Aorta (tissue), 5 donors: ENCODE measurements at regions not wholly inside any gene's neighbourhood (a gene's known extent, or its start where the extent isn't known, plus 50 kb on each side); places are given as distances from the start of the nearest gene placed in this dataset.

Source experiments
- ATAC-seq: fragments of 200-7000 bp; cut with Tn5 transposase; one replicate; pipeline ENCODE4 v1.9.1; 2022; ENCODE audit warnings: moderate library complexity; ENCODE audit not compliant: low FRiP score
- DNase-seq, 2 donors: peaks; one replicate each; pipeline ENCODE4 v3.0.0-alpha.2; 2020
- H3K27ac ChIP-seq, 2 donors: one replicate each; pipeline ENCODE4 v1.5.1; 2013; ENCODE audit warnings: low read length in 2 of 2, mild to moderate bottlenecking in 2 of 2, moderate library complexity in 2 of 2, control low read depth in 1 of 2, inconsistent platforms in 1 of 2, low read depth in 1 of 2
- H3K27me3 ChIP-seq, 2 donors: one replicate each; pipeline ENCODE4 v1.6.1; 2013; ENCODE audit warnings: control low read depth in 1 of 2, low read length in 1 of 2, mild to moderate bottlenecking in 1 of 2, moderate library complexity in 1 of 2; ENCODE audit not compliant: insufficient read depth in 2 of 2, control insufficient read depth in 1 of 2
- H3K36me3 ChIP-seq, 2 donors: one replicate each; pipeline ENCODE4 v1.6.1; 2013; ENCODE audit warnings: control low read depth in 1 of 2, low read length in 1 of 2, mild to moderate bottlenecking in 1 of 2; ENCODE audit not compliant: insufficient read depth in 2 of 2, control insufficient read depth in 1 of 2
- H3K4me1 ChIP-seq, 2 donors: one replicate each; pipeline ENCODE4 v1.6.1; 2013; ENCODE audit warnings: low read length in 2 of 2, control low read depth in 1 of 2, mild to moderate bottlenecking in 1 of 2, moderate library complexity in 1 of 2; ENCODE audit not compliant: insufficient read depth in 2 of 2, control insufficient read depth in 1 of 2
- H3K4me3 ChIP-seq, 2 donors: one replicate each; pipeline ENCODE4 v1.5.1; 2013; ENCODE audit warnings: low read length in 2 of 2, control low read depth in 1 of 2, mild to moderate bottlenecking in 1 of 2
- H3K9me3 ChIP-seq: one replicate; pipeline ENCODE4 v1.6.1; 2013; ENCODE audit warnings: mild to moderate bottlenecking, low read length; ENCODE audit not compliant: control insufficient read depth
- WGBS, 2 donors: extraction: QIAGEN DNeasy Blood & Tissue Kit; methylation state at CpG; one replicate each; pipeline ENCODE4 v1.1.7; 2013; 5-methylcytosine and 5-hydroxymethylcytosine counted together
- intact Hi-C, 2 donors: fragments of 100-400 bp; cut with DNase I; formaldehyde crosslinking; loops; one replicate each; pipeline versions ENCODE4 v1.14.2 to v1.15.0; 2022
- donor health status: healthy with polysubstance abuse.
- donor health status: Bipolar disorder and iron deficiency.
- donor health status: DM: no; HTN: no; CAD: no.
- donor health status: DM: no; HTN: no; CAD: no.
- donor health status: DM: yes; HTN: yes; CAD: no.

DNA sequence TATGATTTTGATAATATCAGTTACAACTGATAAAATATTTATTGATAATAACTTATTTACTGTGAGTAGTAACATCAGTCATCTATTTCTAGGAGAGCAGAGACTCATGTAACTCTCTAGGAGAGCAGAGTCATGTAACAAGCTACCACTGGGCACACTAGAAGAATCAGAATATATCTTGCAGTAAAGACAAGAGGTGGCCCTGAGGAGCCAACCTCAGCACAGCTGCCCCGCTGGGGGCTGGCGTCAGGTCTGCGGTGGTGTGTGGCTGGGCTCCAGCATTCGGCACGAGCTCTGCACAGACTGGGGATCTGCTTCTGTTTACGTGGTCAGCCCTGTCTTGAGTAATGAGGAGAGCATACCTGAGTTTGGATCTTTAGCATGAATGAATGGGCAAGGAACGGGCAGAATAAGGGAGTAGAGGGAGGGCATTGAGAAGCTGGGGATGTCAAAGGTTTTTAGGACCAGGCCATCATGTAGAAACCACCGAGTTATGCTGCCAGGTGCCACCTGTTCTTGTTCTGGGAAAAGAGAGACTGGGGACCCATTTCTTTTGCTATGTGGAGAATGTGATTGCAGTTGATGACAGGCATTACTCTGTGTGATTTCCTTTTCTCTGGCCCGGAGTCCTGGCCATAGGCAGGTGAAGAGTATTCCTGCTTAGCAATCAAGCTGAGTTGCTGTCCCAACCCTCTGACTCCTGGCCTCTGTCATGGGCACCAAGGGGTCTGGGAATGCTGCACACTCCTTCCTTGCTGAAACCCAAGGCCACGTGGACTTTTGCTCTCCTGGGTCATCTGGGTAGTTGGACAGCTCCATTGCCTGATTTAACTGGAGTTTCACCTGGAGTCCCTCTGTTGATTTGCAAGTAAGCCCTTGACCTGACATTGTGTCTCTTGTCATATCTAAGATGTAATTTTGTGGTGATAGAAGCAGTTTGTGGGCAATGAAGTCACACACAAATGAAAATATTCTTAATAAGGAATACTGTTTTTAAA lies 50.9 kb upstream of the HEPHL1 start:
- 65 to 70% methylated on average over 10 of the region's 10 CpGs for WGBS, 2 donors
- DNase-seq (no peak), ATAC-seq (no peak)
- Histone ChIP-seq H3K4me3 (no peak overlapping the region), H3K4me1 (no peaks in the 10 kb centered on the region), H3K27ac (no peak overlapping the region), H3K27me3 (no peaks in the 10 kb centered on the region), H3K9me3 (peaks cover 1% of the 10 kb centered on the region), H3K36me3 (no peaks in the 10 kb centered on the region)
- intact Hi-C loops: no loop called here
